H1 (cell line): ENCODE measurements at regions not wholly inside any gene's neighbourhood (a gene's known extent, or its start where the extent isn't known, plus 50 kb on each side); places are given as distances from the start of the nearest gene placed in this dataset.

Experiments used
- CTCF ChIP-seq, 3 experiments: IDR thresholded peaks; 1 replicate in 2 of 3; 2 replicates in 1 of 3; pipeline versions ENCODE4 v1.5.1 to v1.6.1; 2011; ENCODE audit warnings: low read length in 3 of 3, mild to moderate bottlenecking in 3 of 3, inconsistent platforms in 2 of 3, low read depth in 1 of 3, moderate library complexity in 1 of 3; ENCODE audit not compliant: insufficient read depth in 1 of 3; ENCODE audit errors: control extremely low read depth in 1 of 3
- GTF2F1 ChIP-seq: IDR thresholded peaks from 2 replicates; pipeline ENCODE4 v1.6.1; 2012; ENCODE audit warnings: low read depth, low read length, improper control_type of control experiment, borderline replicate concordance
- POLR2A ChIP-seq, 2 experiments: IDR thresholded peaks; 1 replicate in 1 of 2; 2 replicates in 1 of 2; pipeline ENCODE4 v1.6.1; 2011; ENCODE audit warnings: low read depth in 2 of 2, low read length in 2 of 2, mild to moderate bottlenecking in 2 of 2; ENCODE audit errors: control extremely low read depth in 1 of 2
- SP4 ChIP-seq: IDR thresholded peaks from 2 replicates; pipeline ENCODE4 v1.6.1; 2012; ENCODE audit warnings: low read length, inconsistent platforms

- TF ChIP-seq POLR2A (IDR thresholded peaks at IDR 0.05; ENCODE audit: control extremely low read depth in 1 of 2, low read depth in 2 of 2, low read length in 2 of 2) (no peak), GTF2F1 (no peak), CTCF (IDR thresholded peaks at IDR 0.05; ENCODE audit: control extremely low read depth in 1 of 3, insufficient read depth in 1 of 3, low read depth in 1 of 3, low read length in 3 of 3) (no peak), SP4 (no peak)
Observed at GRCh38 chr13:73482556-73482955, 423.8 kb downstream of the KLF5 start.
